Gastroesophageal sphincter (tissue), 4 donors: ENCODE measurements at regions not wholly inside any gene's neighbourhood (a gene's known extent, or its start where the extent isn't known, plus 50 kb on each side); places are given as distances from the start of the nearest gene placed in this dataset.

Experiments used
- ATAC-seq: fragments of 150-250 bp; one replicate; pipeline ENCODE4 v1.9.1; 2016; ENCODE audit warnings: mild to moderate bottlenecking, moderate library complexity
- H3K27ac ChIP-seq, 4 donors: fragments of 200-600 bp; sonication (generic) in 3 of 4; 1 replicate in 3 of 4; 2 replicates in 1 of 4; pipeline ENCODE4 v1.5.1; 2016 to 2019
- H3K27me3 ChIP-seq: fragments of 200-600 bp; sonication (generic); one replicate; pipeline ENCODE4 v1.5.1; 2019
- H3K36me3 ChIP-seq, 2 donors: fragments of 200-600 bp; sonication (generic); one replicate each; pipeline ENCODE4 v1.5.1; 2019; ENCODE audit warnings: control low read depth in 1 of 2
- H3K4me1 ChIP-seq, 3 donors: fragments of 200-600 bp; sonication (generic); 1 replicate in 2 of 3; 2 replicates in 1 of 3; pipeline ENCODE4 v1.5.1; 2016 to 2019; ENCODE audit warnings: control low read depth in 2 of 3
- H3K4me3 ChIP-seq, 2 donors: fragments of 200-600 bp; sonication (generic); one replicate each; pipeline ENCODE4 v1.5.1; 2019; ENCODE audit warnings: mild to moderate bottlenecking in 1 of 2, moderate library complexity in 1 of 2
- H3K9me3 ChIP-seq, 3 donors: fragments of 200-600 bp; sonication (generic); one replicate each; pipeline ENCODE4 v1.5.1; 2017 to 2019; ENCODE audit warnings: control low read depth in 2 of 3
- CTCF ChIP-seq, 4 experiments: fragments of 200-600 bp in 2 of 4; fragments of 450-650 bp in 2 of 4; sonication (generic) in 1 of 4; IDR thresholded peaks; one replicate each; pipeline ENCODE4 v1.5.1; 2017 to 2019; ENCODE audit warnings: antibody characterized with exemption in 4 of 4, mild to moderate bottlenecking in 2 of 4, moderate library complexity in 2 of 4
- EP300 ChIP-seq: sonication (generic); formaldehyde crosslinking; IDR thresholded peaks from one replicate; pipeline ENCODE4 v1.6.1; 2017; ENCODE audit warnings: antibody characterized with exemption, mild to moderate bottlenecking
- POLR2A ChIP-seq, 2 donors: fragments of 450-650 bp; IDR thresholded peaks; one replicate each; pipeline ENCODE4 v1.6.1; 2017; ENCODE audit warnings: antibody characterized with exemption in 2 of 2, mild to moderate bottlenecking in 2 of 2, moderate library complexity in 1 of 2
- POLR2AphosphoS5 ChIP-seq: sonication (generic); formaldehyde crosslinking; IDR thresholded peaks from one replicate; pipeline ENCODE4 v1.6.1; 2017; ENCODE audit warnings: antibody characterized with exemption
- WGBS, 2 donors: methylation state at CpG; one replicate each; pipeline ENCODE4 v1.1.5; 2018; ENCODE audit warnings: low coverage in 1 of 2; 5-methylcytosine and 5-hydroxymethylcytosine counted together

- no peak for ATAC-seq
- Histone ChIP-seq H3K27me3 (no peaks in the 10 kb centered on the region), H3K36me3 (no peaks in the 10 kb centered on the region), H3K9me3 (peaks cover 0 to 15% (median 0%) of the 10 kb centered on the region in 3 donors), H3K4me1 (no peaks in the 10 kb centered on the region), H3K4me3 (no peak overlapping the region), H3K27ac (no peak overlapping the region)
- 47% methylated on average over 1 of the region's 1 CpG; no CpG with 5 or more reads in 1 of the 2 donors for WGBS, 2 donors
- TF ChIP-seq POLR2A (IDR thresholded peaks at IDR 0.05) (no peak), POLR2AphosphoS5 (no peak)
Observed at GRCh38 chr1:177558372-177558771, 387.6 kb downstream of the BRINP2 start.

GRCh38 chr1:177556163-177556562 lies 385.4 kb downstream of the BRINP2 start:
- WGBS, 2 donors = 27 to 44% methylated on average over 1 of the region's 1 CpG

GRCh38 chr1:177547200-177547599 lies 376.4 kb downstream of the BRINP2 start:
- 65 to 68% methylated on average over 3 of the region's 3 CpGs for WGBS, 2 donors
- H3K9me3 ChIP-seq = no peaks in the 10 kb centered on the region
- no peak overlapping the region for H3K4me3 ChIP-seq
- no peaks in the 10 kb centered on the region for H3K4me1 ChIP-seq
- H3K27ac ChIP-seq = no peak overlapping the region
- no peaks in the 10 kb centered on the region for H3K36me3 ChIP-seq
- no peak for TF ChIP-seq CTCF (IDR thresholded peaks at IDR 0.05)
- no peak for TF ChIP-seq POLR2AphosphoS5
- no peak for TF ChIP-seq POLR2A (IDR thresholded peaks at IDR 0.05)
- TF ChIP-seq EP300 = no peak
- ATAC-seq = no peak
- H3K27me3 ChIP-seq = no peaks in the 10 kb centered on the region

More at GRCh38 chr1:177556163-177556562, 385.4 kb downstream of the BRINP2 start:
- H3K27me3 ChIP-seq = no peaks in the 10 kb centered on the region
- H3K4me3 ChIP-seq = no peak overlapping the region
- H3K27ac ChIP-seq = no peak overlapping the region
- peaks cover 0 to 12% (median 0%) of the 10 kb centered on the region in 3 donors for H3K9me3 ChIP-seq
- no peaks in the 10 kb centered on the region for H3K36me3 ChIP-seq
- ATAC-seq = no peak
- H3K4me1 ChIP-seq = no peaks in the 10 kb centered on the region
- TF ChIP-seq EP300 (no peak), POLR2AphosphoS5 (no peak), POLR2A (IDR thresholded peaks at IDR 0.05) (no peak)

GRCh38 chr1:177546346-177546745 lies 375.6 kb downstream of the BRINP2 start:
- ATAC-seq = no peak
- Histone ChIP-seq H3K9me3 (peaks cover 0 to 5% (median 0%) of the 10 kb centered on the region in 3 donors), H3K36me3 (no peaks in the 10 kb centered on the region), H3K4me3 (no peak overlapping the region), H3K27me3 (no peaks in the 10 kb centered on the region), H3K4me1 (no peaks in the 10 kb centered on the region), H3K27ac (no peak overlapping the region)
- no peak for TF ChIP-seq EP300
- no peak for TF ChIP-seq CTCF (IDR thresholded peaks at IDR 0.05)
- no peak for TF ChIP-seq POLR2AphosphoS5
- no peak for TF ChIP-seq POLR2A (IDR thresholded peaks at IDR 0.05)

- no peak for ATAC-seq
- Histone ChIP-seq H3K4me3 (no peak overlapping the region), H3K4me1 (no peaks in the 10 kb centered on the region), H3K27ac (no peak overlapping the region), H3K27me3 (no peaks in the 10 kb centered on the region), H3K9me3 (no peaks in the 10 kb centered on the region), H3K36me3 (no peaks in the 10 kb centered on the region)
- TF ChIP-seq POLR2A (IDR thresholded peaks at IDR 0.05) = no peak
- TF ChIP-seq CTCF (IDR thresholded peaks at IDR 0.05) = no peak
- no peak for TF ChIP-seq EP300
- TF ChIP-seq POLR2AphosphoS5 = no peak
- 100% methylated on average over 1 of the region's 1 CpG for WGBS, 2 donors
Observed at GRCh38 chr1:177526201-177526600, 355.4 kb downstream of the BRINP2 start.

- Histone ChIP-seq H3K36me3 (no peaks in the 10 kb centered on the region), H3K4me1 (no peaks in the 10 kb centered on the region), H3K27me3 (no peaks in the 10 kb centered on the region), H3K4me3 (no peak overlapping the region), H3K27ac (no peak overlapping the region), H3K9me3 (no peaks in the 10 kb centered on the region)
- no peak for ATAC-seq
- TF ChIP-seq POLR2AphosphoS5 (no peak), POLR2A (IDR thresholded peaks at IDR 0.05) (no peak), EP300 (no peak), CTCF (IDR thresholded peaks at IDR 0.05) (no peak)
- 0% methylated on average over 1 of the region's 2 CpGs; no CpG with 5 or more reads in 1 of the 2 donors for WGBS, 2 donors
Observed at GRCh38 chr1:177525176-177525575, 354.4 kb downstream of the BRINP2 start.
